ENCODE measurements at regions not wholly inside any gene's neighbourhood (a gene's known extent, or its start where the extent isn't known, plus 50 kb on each side); places are given as distances from the start of the nearest gene placed in this dataset.
"Not testable (repeated sequence)": the region's sequence is repeated elsewhere in the genome, so short reads cannot be mapped to it uniquely, and the experiment has no call there.

GRCh38 chr12:126036348-126036747 is 971.1 kb downstream of the AACS start:
- Mint-ChIP-seq H3K4me3 (no peak overlapping the region), H3K9me3 (peaks cover 4% of the 10 kb centered on the region), H3K36me3 (no peaks in the 10 kb centered on the region), H3K4me1 (no peaks in the 10 kb centered on the region), H3K27ac (no peak overlapping the region)
- no peak for ATAC-seq
- no peak for DNase-seq (ENCODE audit: low spot score in 2 of 2)

DNA sequence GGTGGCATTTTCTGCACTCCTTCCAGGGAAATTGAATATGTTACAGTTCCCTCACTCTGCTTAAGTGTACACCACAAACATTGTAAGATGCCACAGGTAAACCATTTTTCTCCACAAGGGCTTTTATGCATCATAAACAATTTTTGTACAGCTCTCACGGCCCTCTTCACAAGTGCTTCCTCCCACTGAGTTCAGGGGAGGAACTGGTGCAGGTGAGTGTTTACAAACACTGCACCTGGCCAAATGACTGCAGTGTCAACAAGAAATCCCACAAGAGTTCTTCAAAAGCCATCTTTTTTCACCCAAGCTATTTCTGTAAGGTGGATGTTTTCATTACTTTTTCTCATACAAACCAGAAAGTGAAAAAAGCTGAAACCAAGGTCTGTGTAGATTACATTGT is 973.2 kb downstream of the AACS start:
- ATAC-seq (no peak), DNase-seq (ENCODE audit: low spot score in 2 of 2) (no peak)
- Mint-ChIP-seq H3K4me1 (no peaks in the 10 kb centered on the region), H3K27ac (no peak overlapping the region), H3K9me3 (peaks cover 1% of the 10 kb centered on the region), H3K4me3 (no peak overlapping the region), H3K36me3 (no peaks in the 10 kb centered on the region)

DNA sequence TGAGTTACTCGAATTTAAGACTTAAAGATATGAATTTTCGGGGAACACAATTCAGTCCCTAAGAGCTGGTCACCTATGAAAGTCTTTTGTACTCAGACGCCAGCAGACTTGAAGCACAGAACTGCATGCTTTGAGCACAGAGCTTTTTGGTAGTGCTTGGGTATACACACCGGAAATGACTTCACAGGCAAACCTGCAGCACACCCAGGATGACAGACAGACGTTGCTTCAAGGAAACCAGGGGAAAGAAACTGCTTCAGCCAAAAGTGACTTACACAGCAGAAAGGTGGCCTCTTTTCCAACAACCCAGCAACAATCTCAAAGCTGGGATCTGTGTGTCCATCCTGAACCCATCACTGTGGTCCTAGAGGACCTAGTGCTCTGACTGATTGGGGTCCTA is 975.1 kb downstream of the AACS start:
- no peak for DNase-seq (ENCODE audit: low spot score in 2 of 2)
- peaks cover 3% of the 10 kb centered on the region for H3K9me3 Mint-ChIP-seq
- no peaks in the 10 kb centered on the region for H3K36me3 Mint-ChIP-seq
- no peaks in the 10 kb centered on the region for H3K4me1 Mint-ChIP-seq
- ATAC-seq, result no peak
- H3K27ac Mint-ChIP-seq, result no peak overlapping the region
- H3K4me3 Mint-ChIP-seq, result no peak overlapping the region

GRCh38 chr12:126042286-126042685 is 977.1 kb downstream of the AACS start:
- Mint-ChIP-seq H3K36me3 (no peaks in the 10 kb centered on the region), H3K4me3 (no peak overlapping the region), H3K4me1 (no peaks in the 10 kb centered on the region), H3K9me3 (peaks cover 3% of the 10 kb centered on the region), H3K27ac (no peak overlapping the region)
- DNase-seq (ENCODE audit: low spot score in 2 of 2), result no peak
- ATAC-seq, result no peak

DNA sequence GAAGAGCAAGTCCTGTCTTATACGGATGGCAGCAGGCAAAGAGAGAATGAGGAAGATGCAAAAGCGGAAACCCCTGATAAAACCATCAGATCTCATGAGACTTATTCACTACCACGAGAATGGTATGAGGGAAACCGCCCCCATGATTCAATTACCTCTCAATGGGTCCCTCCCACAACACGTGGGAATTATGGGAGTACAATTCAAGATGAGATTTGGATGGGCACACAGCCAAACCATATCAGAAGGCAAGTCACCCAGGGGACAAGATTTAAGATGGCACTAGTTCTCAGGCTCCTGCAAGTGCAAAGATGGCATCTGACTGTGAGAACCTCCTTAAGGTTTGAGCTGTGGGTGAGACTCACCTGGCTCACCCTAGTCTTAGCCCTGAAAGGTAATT is 984.3 kb downstream of the AACS start:
- H3K36me3 Mint-ChIP-seq; H3K4me3 Mint-ChIP-seq; DNase-seq (ENCODE audit: low spot score in 2 of 2); H3K27ac Mint-ChIP-seq; H3K4me1 Mint-ChIP-seq; ATAC-seq: not testable (repeated sequence)
- H3K9me3 Mint-ChIP-seq, result peaks cover 11% of the 10 kb centered on the region

- Mint-ChIP-seq H3K9me3 (peaks cover 15% of the 10 kb centered on the region), H3K27ac (no peak overlapping the region), H3K36me3 (no peaks in the 10 kb centered on the region), H3K4me3 (no peak overlapping the region), H3K4me1 (no peaks in the 10 kb centered on the region)
- DNase-seq (ENCODE audit: low spot score in 2 of 2) (no peak), ATAC-seq (no peak)
Observed at GRCh38 chr12:126051611-126052107, 986.4 kb downstream of the AACS start.

DNA sequence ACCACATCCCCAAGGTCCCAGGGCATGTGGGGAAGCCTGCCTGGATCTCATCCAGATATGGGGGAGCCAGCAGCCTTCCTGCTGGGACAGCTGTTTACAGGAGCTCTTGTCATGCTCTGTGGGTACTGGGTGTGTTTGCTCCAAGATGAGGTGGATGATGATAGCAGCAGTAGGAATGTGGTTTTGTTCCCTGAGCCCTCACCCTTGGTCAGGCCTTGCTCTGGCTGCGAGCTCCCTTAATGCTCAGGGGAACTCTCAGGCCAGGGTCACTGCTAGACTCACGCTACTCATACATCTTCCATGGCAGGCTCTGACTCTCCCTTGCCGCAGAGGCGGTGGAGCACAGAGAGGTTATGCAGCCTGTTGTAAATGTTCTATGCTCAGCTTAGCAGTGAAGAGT is 990.3 kb downstream of the AACS start:
- DNase-seq (ENCODE audit: low spot score in 2 of 2) (no peak), ATAC-seq (peak; percentile 32)
- H3K36me3 Mint-ChIP-seq, result no peaks in the 10 kb centered on the region
- no peaks in the 10 kb centered on the region for H3K4me1 Mint-ChIP-seq
- H3K9me3 Mint-ChIP-seq, result peaks cover 13% of the 10 kb centered on the region
- H3K27ac Mint-ChIP-seq, result no peak overlapping the region
- H3K4me3 Mint-ChIP-seq, result no peak overlapping the region

- DNase-seq (ENCODE audit: low spot score in 2 of 2), result no peak
- no peak overlapping the region for H3K4me3 Mint-ChIP-seq
- ATAC-seq, result no peak
- no peaks in the 10 kb centered on the region for H3K4me1 Mint-ChIP-seq
- no peak overlapping the region for H3K27ac Mint-ChIP-seq
- peaks cover under 1% of the 10 kb centered on the region for H3K9me3 Mint-ChIP-seq
- no peaks in the 10 kb centered on the region for H3K36me3 Mint-ChIP-seq
Observed at GRCh38 chr12:126061777-126062176, 996.5 kb downstream of the AACS start.

DNA sequence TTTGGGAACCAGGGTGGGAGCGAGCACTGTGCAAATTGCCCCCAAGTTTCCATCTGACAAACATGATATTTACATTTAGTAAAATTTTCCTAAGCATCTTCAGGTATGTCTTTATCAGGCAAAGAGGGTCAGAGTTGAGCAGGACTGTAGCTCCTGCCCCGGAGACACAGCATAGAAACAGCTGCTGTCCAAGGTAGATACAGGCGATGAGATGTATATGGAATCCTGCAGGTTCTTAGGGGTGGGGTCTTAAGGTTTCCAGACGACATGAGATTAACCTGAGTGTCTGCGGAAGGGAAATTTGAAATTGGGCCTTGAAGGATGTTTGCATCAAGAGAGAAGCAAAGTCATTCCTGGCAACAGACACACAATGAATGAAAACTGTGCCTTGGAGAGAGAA is 998.8 kb downstream of the AACS start:
- ATAC-seq (no peak), DNase-seq (ENCODE audit: low spot score in 2 of 2) (no peak)
- Mint-ChIP-seq H3K36me3 (no peaks in the 10 kb centered on the region), H3K4me1 (no peaks in the 10 kb centered on the region), H3K27ac (no peak overlapping the region), H3K4me3 (no peak overlapping the region), H3K9me3 (no peaks in the 10 kb centered on the region)

- H3K9me3 Mint-ChIP-seq, result peaks cover 11% of the 10 kb centered on the region
- no peak for DNase-seq (ENCODE audit: low spot score in 2 of 2)
- ATAC-seq, result no peak
- H3K36me3 Mint-ChIP-seq, result no peaks in the 10 kb centered on the region
- H3K27ac Mint-ChIP-seq, result no peak overlapping the region
- no peaks in the 10 kb centered on the region for H3K4me1 Mint-ChIP-seq
- H3K4me3 Mint-ChIP-seq, result no peak overlapping the region
Observed at GRCh38 chr12:126067626-126068329, 1002.5 kb downstream of the AACS start.

- no peaks in the 10 kb centered on the region for H3K36me3 Mint-ChIP-seq
- no peaks in the 10 kb centered on the region for H3K4me1 Mint-ChIP-seq
- no peak overlapping the region for H3K4me3 Mint-ChIP-seq
- peak; percentile 29 to 67 for DNase-seq (ENCODE audit: low spot score in 2 of 2)
- peaks cover 11% of the 10 kb centered on the region for H3K9me3 Mint-ChIP-seq
- no peak for ATAC-seq
- no peak overlapping the region for H3K27ac Mint-ChIP-seq
Observed at GRCh38 chr12:126069549-126070165, 1004.4 kb downstream of the AACS start.

GRCh38 chr12:126076515-126076914 is 1011.3 kb downstream of the AACS start:
- no peaks in the 10 kb centered on the region for H3K36me3 Mint-ChIP-seq
- ATAC-seq, result no peak
- no peaks in the 10 kb centered on the region for H3K9me3 Mint-ChIP-seq
- no peaks in the 10 kb centered on the region for H3K4me1 Mint-ChIP-seq
- DNase-seq (ENCODE audit: low spot score in 2 of 2), result no peak
- no peak overlapping the region for H3K4me3 Mint-ChIP-seq
- no peak overlapping the region for H3K27ac Mint-ChIP-seq

DNA sequence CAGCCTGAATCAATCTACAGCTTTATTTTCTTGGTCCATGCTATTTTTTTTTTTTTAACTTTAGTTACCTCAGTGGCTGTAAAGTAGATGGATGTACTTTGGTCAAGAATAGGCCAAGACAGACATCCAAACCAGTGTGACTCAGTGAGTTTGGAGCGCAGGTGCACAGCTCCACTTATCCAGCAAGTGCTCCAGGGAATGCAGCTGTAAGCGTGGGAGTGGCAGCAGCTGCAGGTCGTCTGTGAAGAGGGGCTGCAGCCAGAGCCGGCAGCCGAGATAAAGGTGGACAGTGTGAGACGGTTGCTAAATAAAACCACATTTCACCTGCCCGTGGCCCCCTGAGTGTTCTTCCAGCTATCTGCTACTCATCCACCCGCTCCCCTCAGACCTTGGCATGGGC is 1018.7 kb downstream of the AACS start:
- Mint-ChIP-seq H3K4me3 (no peak overlapping the region), H3K36me3 (no peaks in the 10 kb centered on the region), H3K9me3 (peaks cover 8% of the 10 kb centered on the region), H3K4me1 (no peaks in the 10 kb centered on the region), H3K27ac (no peak overlapping the region)
- ATAC-seq, result no peak
- no peak for DNase-seq (ENCODE audit: low spot score in 2 of 2)

- Mint-ChIP-seq H3K4me1 (no peaks in the 10 kb centered on the region), H3K4me3 (no peak overlapping the region), H3K9me3 (peaks cover 14% of the 10 kb centered on the region), H3K36me3 (no peaks in the 10 kb centered on the region), H3K27ac (no peak overlapping the region)
- DNase-seq (ENCODE audit: low spot score in 2 of 2), result no peak
- no peak for ATAC-seq
Observed at GRCh38 chr12:126084480-126084879, 1019.2 kb downstream of the AACS start.

DNA sequence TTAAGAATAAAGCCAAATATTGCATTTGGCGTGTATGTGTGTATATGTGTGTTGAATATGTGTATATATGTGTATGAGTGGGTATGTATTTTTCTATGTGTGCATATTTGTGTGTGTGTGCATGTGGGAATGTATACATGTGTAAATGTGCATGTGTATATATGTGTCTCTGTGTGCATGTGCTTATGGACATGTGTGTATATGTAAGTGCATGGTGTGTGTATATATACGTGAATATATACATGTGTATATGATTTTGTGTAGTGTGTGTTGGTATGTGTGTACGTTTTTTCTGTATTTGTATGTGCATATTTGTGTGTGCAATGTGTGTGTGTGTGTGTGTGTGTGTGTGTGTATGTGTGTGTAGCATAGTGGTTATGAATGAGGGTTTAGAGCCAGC is 1021.0 kb downstream of the AACS start:
- no peak for ATAC-seq
- DNase-seq (ENCODE audit: low spot score in 2 of 2), result no peak
- H3K27ac Mint-ChIP-seq, result no peak overlapping the region
- peaks cover 15% of the 10 kb centered on the region for H3K9me3 Mint-ChIP-seq
- H3K4me1 Mint-ChIP-seq, result no peaks in the 10 kb centered on the region
- H3K36me3 Mint-ChIP-seq, result no peaks in the 10 kb centered on the region
- no peak overlapping the region for H3K4me3 Mint-ChIP-seq

DNA sequence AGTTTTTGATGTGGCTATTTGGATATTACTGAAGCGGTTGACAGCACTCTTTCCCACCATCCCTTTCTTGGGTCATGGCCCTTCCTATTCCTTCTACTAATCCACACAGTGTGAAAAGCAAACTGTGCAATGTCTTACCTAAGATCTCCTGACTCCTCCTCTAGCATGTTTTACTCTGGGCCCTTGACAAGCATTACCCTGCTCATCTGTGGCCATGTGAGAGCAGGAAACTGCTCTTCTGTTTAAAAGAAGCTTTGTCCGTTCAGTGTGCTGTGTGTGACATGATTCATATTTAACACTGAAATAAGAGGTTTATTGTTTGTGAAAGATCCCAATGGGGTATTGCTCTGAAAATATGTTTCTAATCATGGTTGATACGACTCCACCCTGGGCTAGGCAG is 1022.5 kb downstream of the AACS start:
- Mint-ChIP-seq H3K27ac (no peak overlapping the region), H3K36me3 (no peaks in the 10 kb centered on the region), H3K4me1 (no peaks in the 10 kb centered on the region), H3K9me3 (peaks cover 16% of the 10 kb centered on the region), H3K4me3 (no peak overlapping the region)
- ATAC-seq, result no peak
- no peak for DNase-seq (ENCODE audit: low spot score in 2 of 2)

Measured in stimulated activated effector memory CD8-positive, alpha-beta T cell treated with anti-CD3 and anti-CD28 coated beads, Interleukin-12 subunit alpha, Interleukin-12 subunit beta, amount 100 ng/mL, for 72 hours (primary cell).